GM12891 (cell line): ENCODE measurements at regions not wholly inside any gene's neighbourhood (a gene's known extent, or its start where the extent isn't known, plus 50 kb on each side); places are given as distances from the start of the nearest gene placed in this dataset.

Experiments
- POLR2AphosphoS5 ChIP-seq: IDR thresholded peaks from 2 replicates; pipeline ENCODE4 v1.6.1; 2011; ENCODE audit warnings: low read depth, low read length, control low read depth
- SPI1 ChIP-seq: IDR thresholded peaks from 2 replicates; pipeline ENCODE4 v1.6.1; 2011; ENCODE audit warnings: low read depth, low read length, control low read depth

DNA sequence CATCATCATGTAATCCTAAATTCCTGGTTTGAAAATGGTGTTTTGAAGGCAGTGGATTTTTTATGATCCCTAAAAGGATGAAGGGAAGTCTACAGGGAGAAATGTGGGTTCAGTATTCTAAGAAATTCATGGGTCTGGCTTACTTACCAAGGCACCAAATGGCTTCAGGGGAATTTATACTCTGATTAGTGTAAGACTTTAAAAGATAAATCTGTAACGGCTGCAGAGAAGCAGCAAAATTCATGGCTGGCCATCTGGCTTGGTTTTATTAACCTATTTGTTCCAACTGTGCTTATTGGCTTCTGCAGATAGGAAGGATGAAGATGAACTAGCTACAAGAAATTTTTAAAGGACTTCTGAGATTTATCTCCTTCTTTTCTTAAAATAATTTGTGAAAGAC lies 222.8 kb downstream of the TENT4A start:
- no peak for TF ChIP-seq SPI1
- TF ChIP-seq POLR2AphosphoS5, result no peak
